ENCODE measurements at regions not wholly inside any gene's neighbourhood (a gene's known extent, or its start where the extent isn't known, plus 50 kb on each side); places are given as distances from the start of the nearest gene placed in this dataset.

GRCh38 chr20:30502670-30503069 lies 754.8 kb upstream of the DEFB115 start:
- TF ChIP-seq POLR2A (IDR thresholded peaks at IDR 0.05): no peak
- TF ChIP-seq CTCF (IDR thresholded peaks at IDR 0.05): no peak

Data from heart left ventricle (tissue), 13 donors.